HG03432 (cell line): ENCODE measurements at regions not wholly inside any gene's neighbourhood (a gene's known extent, or its start where the extent isn't known, plus 50 kb on each side); places are given as distances from the start of the nearest gene placed in this dataset.
A peak's percentile ranks its signal among the peaks of the same experiment; 100 is the strongest.

ENCODE experiments used
- ATAC-seq: cut with Tn5 transposase; IDR thresholded peaks from one replicate; pipeline ENCODE4 v1.9.1; 2021; ENCODE audit warnings: mild to moderate bottlenecking, moderate library complexity; ENCODE audit not compliant: unreplicated experiment

DNA sequence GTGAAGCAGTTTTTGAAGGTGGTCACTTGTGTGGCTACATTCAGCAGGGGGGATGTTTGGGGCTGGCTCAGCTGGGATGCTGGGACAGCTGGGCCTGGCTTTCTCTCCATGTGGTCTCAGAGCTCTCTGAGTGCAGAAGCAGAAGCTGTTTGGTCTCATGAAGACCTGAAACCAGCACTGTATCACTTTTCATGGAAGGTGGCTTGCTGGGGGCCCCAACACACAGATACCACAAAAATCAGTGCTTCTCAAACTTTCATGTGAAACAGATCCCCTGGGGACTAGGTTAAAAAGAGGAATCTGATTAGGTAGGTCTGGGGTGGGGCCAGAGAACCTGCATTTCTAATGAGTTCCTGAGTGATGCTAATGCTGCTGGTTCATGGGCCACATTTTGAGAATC is 347.3 kb downstream of the DHX35 start:
- ATAC-seq, result no peak

DNA sequence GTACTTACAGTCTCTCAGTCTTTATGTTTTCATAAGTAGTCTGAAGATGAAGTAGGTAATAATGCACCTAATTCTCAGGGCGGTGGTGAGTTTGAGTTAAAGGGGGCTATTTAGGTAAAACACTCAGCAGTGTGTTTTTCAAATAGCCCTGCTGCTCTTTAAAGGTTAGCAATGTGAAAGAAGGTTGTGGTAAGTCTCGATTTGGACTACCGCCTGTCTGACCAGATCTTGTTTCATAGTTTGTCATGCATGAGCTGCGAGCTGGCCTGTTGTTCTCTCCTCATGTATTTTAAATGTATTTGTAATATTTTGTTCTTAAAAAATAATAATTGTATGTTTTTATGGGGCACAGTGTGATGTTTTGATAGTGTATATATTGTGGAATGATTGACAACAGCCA is 340.2 kb downstream of the DHX35 start:
- ATAC-seq, result peak; percentile 55

DNA sequence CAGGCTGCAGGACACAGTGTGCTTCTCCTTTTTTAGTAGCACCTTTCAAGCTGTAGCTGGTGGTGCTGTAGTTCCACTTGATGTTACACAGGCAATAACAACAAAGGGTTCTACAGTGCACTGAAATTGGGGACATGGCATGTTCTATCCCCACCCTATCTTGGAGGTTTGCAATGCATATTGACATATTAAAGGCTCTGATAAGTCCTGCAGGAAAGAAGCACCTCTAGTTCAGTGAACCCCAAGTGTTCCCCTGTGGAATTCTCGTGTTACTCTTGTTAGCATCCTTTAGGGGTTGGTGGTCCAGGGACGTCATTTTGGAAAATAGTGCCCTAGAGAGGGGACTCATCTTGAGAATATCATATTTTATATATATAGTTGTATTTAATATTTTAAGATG is 337.6 kb downstream of the DHX35 start:
- no peak for ATAC-seq

DNA sequence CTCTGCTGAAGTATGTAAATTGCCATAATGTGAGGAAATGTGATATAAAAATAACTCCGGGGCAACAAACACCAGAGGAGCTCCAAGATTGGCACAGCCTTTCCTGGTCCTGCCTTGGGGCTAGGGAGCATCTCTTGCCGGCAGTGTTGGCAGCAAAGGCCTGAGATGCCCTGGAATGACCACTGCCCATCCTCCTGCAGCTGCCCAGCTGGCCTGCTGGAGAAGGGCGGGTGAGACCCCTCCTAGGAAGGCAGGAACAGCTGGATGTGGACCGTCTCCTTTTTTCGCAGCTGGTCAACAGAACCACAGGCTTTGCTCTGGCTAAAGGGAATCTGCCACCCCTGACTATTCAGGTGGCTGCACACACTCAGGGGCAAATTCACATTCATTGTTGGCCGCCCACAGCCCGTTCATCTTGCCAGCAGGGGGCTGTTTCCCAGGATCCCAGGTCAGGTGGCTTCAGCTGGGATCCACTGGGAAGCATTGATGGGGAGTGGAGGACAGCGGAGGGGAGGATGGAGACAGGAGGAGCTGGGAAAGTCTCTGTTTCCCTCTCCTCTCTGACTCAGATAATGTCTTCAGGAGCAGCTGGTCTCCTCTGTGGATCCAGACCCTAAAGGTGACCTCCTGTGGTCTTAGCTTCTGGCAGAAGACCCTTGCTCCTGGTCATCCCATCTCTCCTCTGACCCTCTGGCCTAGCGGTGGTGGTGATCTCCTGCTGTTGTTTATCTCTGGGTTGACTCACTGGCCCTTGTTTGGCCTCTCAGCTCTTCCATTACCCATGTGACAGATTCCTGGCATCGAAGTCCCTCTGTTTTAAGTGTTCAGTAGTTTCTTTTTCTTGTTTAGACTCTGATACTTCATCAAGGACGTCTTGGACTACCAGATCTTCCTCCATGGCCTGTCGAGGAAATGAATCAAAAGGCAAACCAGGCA is 336.7 kb downstream of the DHX35 start:
- no peak for ATAC-seq

DNA sequence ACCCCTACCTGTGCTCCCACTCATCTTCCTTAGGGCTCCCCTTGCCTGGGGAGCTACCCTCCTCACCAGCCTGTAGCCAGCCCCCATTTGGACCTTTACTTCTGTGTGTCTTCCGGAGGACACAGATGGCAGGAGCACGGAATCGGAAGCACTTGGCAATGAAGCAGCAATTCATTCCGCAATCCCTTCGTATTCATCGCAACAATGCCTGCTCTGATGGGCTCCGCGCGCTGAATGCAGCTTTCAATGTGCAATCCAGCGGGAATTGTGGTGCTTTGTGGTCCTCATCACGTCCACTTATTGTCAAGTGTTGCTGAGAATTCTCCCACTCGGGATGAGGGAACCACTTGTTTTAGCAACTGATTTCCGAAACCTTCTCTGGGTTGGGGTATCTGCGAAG is 336.0 kb downstream of the DHX35 start:
- ATAC-seq, result no peak

DNA sequence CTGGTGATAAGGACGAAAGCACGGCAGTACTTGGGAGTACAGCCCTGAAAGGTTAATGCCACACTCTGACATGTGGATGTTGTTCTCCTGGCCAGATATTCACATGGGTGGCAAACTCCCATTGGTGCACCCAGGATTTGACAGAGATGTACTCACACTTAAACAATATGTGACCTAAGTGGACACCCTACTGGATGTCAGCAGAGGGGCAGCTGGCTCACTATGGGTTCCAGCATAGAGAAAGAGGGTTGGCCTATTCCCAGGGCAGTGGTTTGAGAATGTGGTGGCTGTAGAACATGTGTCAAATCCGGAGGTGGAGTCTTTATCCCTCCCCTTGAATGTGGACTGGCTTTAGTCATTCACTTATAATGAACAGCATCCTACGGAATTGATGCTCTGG is 333.2 kb downstream of the DHX35 start:
- no peak for ATAC-seq

DNA sequence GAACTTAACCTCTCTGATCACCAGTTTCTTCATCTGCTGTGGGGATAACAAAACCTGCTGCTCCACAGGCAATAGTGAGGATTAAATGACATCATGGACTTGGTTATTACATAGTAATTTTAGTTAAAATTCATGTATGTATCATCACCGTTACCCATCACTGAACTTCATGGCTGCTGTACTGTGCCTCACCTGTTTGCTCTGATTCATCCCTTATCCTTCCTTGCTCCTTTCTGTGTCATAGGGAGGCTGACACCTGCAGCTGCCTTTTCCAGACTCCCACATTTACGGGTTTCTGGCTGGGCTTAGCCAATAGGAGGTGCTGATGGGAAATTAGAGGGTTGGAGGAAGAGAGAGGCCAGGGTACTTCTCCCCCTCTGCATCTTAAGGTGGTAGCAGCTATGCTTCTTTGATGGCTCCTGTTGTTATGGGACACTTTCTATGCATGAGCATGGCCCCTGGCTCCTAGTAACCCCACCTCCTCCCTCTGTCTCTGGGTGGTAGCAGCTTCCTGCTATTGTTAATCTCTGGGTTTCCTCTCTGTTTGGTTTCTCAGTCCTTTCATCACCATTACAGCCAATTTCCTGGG is 332.1 kb downstream of the DHX35 start:
- no peak for ATAC-seq

DNA sequence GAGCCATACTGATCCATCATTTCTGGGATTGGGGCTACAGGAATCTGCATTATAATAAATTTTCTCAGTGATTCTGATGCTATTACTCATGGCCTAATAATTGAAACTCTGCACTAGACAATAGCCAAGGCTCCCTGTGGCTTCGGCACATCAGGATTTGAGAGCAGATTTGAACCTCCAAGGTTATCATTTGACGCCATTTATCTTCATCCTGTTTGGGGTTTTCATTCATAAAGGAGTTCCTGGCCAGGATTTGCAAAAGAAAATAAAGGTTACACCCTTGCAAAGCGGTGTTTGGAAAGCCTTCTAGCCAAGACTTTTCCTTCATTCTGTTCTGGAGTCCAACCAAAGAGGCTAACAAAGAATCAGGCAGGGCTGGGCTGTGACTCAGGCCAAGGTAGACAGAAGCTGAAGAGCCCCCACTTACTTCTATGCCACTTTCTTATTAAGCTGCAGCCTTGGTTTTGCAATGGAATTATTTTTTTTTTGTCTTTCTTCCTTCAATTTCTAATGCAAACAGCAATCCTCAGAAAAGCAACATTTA is 330.1 kb downstream of the DHX35 start:
- ATAC-seq, result no peak

DNA sequence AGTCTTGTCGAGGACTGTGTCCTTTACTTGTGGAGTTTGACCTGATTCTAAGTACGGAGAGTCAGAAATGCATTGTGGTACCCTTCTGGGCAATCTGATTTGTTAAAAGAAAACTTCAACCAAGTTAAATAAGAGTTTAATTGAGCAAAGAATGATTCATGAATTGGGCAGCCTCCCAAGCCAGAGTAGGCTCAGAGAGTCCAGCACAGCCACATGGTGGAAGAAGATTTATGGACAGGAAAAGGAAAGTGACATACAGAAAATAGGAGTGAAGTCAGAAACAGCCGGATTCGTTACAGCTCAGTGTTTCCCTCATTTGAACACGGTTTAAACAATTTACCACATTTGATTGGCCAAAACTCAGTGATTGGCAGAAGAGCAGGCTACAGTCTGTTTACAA is 329.2 kb downstream of the DHX35 start:
- ATAC-seq, result no peak

DNA sequence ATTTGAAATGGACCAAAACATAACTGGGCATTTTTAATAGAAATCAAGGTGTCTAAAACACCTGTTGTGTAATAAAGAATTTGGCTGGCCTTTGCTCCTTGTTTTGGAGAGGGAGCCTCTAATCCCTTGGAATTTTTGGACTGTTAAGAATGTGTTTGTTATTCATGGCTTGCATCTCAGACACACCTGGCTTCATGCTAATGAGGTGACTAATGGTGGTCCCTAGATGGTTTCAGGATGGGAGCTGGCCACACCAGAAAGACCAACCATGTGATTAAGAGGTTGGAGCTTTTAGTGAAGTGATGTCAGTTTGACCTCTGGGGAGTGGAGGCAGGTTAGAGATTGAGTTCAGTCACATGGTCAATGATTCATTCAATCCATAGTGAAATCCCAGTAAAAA is 328.4 kb downstream of the DHX35 start:
- ATAC-seq, result no peak

DNA sequence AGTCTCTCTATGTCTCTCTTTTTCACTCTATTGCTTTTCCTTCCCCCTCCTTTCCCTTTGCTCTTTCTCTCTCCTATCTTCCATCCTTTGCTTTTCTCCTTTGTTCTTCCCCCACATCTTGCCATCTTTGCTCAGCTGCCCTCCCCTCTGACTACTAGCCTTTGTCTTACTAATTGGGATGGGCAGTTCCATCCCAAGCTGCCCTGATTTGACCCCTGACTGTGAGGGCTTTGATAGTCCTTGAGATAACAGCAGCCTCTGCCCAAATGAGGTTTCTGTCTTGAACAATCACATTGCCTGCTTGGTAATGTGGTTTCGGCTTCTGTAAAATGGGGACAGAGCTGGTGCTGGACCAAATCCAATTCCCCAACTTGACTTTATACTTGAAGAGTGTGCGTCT is 327.7 kb downstream of the DHX35 start:
- ATAC-seq, result no peak

DNA sequence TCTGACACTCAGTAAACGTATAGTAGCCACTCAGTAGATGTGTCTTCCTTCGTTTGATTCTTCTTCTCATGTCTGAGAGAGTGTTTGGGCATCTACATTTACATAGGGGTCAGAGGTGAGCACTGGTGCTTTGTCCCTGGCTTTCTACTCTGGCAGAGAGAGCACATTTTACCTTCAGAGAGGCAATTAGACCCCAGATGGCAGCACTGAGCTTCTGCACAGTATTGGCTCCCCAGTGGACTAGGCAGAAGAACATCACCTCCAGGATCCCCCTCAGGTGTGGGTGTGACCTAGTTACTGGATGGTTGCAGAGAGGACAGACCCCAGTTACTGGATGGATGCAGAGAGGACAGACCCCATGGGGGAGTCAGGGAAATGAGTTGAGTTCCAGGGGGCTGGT is 327.2 kb downstream of the DHX35 start:
- ATAC-seq, result no peak

DNA sequence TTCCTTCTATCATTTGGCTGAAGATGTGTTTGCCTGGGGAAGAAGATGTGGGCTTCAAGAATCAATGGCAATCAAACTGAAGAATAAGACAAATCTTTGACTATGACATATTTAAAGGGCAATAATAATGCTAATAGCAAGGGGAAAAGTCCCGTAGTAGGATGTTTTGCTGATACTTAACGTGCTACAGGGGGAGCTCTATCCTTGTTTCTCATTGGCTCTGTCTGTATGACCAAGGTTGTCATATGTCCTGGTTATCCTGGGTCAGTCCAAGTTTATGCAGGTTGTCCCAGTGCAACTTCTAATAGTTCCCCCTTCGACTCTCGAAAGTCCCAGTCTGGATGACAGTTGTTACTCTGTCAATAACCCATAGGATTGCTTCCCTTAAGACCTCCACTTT is 321.3 kb downstream of the DHX35 start:
- ATAC-seq, result no peak

DNA sequence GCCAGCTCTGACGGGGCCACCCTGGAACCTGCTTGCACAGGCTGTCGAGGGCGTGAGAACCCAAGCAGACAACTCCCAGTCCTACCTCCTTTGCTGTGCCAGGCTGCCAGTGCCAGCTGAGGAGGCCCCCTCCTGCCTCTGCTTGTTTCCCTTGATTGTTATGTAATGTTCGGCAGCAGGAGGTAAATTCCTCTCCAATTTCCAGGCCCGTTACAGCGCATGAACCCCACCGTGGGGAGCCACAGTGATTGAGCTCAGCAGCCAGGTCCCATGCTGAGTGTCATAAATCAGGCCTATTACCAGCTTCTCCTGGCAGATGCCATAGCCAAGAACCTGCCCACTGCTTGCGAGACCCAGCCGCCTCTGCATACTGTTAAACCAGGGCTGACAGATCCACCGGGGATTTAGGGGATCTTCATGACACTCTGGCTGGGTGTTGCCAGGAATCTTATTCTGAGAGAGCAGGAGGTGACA is 320.5 kb downstream of the DHX35 start:
- no peak for ATAC-seq

DNA sequence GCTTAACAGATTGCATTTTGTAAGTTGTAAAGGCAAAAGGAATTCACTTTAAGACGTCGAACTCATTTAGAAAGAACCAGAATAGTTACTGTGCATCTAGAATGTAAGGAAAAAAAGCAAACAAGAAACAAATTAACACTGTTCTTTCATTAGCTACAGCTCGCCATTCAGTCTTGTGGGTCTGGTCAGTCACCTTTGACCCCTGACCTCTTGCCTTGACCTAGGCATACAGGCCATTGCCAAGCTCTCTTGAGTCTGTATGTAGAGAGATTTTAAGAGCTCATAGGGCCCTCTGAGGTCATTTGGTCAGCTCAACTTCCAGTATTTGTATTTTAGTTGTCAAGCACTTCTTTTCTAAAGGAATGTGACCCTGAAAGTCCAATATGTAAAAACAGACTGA is 318.7 kb downstream of the DHX35 start:
- ATAC-seq, result no peak

DNA sequence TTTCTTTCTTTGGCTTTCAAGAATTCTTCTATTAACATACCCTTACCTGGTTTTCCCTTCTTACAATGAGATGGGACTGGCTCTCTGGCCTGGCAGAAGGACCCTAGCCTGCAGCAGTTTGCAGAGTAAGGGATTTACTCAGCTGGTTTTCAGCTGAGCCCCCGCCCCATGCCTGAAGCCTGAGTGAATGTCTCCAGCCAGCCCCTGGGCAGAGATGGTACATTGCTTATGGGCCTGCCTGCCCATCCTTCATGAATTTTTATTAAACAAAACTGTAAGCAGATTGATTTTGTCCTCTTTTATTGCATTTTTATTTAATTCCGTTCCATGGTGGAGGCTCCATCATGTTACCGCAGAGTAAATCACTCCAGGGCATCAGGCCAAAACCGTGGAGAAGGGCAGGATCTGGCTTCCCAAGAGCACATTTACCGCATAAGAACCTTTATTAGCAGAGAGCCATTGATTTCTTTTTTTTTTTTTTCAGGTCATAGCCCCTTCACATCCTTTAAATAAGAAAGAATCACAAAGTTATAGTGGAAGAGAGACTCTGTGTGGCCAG is 316.2 kb downstream of the DHX35 start:
- ATAC-seq, result no peak

DNA sequence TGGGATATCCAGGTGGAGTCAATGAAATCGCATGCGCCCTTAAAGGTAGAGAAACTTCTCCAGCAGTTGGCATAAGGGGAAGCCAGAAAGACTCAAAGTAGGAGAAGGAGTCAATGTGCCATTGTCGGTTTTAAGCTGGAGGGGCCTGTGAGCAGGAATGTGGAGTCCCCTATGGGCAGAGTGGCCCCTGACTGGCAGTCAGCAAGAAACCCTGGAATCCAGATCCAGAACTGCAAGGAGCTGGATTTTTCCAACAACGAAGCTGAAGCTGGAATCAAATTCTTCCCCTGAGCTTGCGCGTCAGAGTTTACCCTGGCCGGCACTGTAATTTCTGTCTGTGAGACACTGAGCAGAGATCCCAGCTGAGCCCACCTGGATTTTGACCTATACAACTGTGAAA is 315.0 kb downstream of the DHX35 start:
- no peak for ATAC-seq

DNA sequence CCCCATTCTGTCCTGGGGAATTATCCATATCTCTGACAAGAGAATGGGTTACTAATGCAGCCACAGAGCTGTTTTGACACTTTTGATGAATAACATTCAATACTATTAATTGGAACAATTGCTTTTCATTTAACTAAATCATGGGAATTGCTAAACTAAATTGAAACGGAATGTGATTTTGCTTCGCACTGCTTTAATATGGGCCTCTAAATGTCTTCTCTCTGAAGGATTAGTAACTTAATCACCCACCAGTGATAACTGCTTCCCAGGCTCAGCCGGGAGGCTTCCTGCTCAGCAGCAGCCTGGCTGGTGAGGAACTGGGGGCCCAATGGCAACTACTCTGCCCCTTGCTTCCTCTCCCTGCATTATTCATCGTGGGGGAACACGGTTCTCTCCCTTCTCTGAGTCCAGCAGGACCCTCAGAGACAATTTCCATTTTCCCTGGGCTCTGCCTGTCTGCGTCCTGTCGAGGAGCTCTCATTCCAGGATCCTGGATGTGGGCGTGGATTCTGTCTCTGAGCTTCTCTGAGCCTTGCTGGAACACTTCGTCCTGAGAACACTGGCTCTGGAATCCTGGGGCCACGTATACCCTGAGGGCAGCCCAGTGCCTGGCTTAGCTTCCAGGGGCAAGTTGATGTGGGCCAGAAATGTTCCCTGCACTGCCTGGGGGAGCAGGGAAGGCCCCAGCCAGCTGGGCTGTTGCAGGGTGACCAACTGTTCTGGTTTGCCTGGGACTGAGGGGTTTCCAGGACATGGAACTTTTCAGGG is 308.9 kb downstream of the DHX35 start:
- ATAC-seq, result no peak

DNA sequence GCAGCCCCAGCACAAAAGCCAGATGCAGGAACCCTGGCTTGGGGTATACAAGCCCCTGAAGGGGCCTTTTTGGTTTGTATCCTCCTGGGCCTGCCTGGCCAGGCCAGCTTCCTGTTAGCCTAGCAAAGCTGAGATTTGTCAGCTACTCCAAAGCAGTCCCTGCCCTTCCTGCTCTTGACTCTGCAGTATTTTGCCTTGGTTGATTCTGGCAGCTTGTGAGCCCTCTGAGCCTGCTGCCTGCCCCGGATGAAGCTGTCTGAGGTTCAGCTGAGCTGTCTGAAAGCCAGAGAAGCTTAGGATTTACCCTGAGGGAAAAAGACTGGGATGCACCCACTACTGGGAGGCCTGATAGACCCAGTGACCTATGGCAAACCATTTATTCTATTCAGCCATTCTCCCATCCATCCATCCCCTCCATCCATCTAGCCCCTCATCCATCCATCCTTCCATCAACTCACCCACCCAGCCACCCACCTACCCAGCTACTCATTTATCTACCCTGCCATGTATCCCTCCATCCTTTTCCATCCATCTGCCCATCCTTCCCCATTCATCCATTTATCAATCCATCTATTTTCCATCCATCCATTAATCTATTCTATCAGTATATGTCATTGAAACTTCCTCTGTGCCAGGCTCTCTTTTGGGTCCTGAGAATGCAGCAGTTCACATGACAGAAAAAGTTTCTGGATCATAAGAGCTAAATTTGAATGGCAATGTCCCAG is 307.5 kb downstream of the DHX35 start:
- no peak for ATAC-seq

DNA sequence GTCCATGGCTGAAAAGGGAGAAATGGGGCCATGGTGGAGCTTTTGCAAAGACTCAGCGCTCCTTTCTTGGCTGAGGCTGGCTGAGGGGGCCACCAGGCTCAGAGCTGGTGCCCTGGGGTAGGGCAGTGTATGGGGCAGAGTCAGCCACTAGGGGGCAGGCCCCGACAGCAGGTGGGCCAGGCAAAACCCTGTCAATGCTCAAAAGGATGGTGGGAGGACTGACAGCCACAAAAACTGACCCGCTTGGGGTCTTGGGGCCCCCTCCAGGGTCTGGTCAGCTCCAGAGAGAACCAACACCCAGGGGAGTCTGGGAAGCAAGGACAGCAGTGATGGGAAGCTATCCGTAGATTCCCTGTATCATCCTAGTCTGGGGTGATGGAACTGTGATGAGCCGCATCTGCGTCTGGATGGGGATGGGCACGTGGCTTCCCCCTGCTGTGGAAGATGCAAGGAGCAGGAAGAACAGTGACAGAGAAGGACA is 306.9 kb downstream of the DHX35 start:
- ATAC-seq, result peak; percentile 64
